K562 (cell line): ENCODE measurements at regions not wholly inside any gene's neighbourhood (a gene's known extent, or its start where the extent isn't known, plus 50 kb on each side); places are given as distances from the start of the nearest gene placed in this dataset.

Experiments
- CREB3 ChIP-seq: fragments of 450-650 bp; conservative IDR thresholded peaks from 2 replicates; pipeline ENCODE4 v1.6.1; 2016; ENCODE audit warnings: missing genetic modification characterization, low read depth, mild to moderate bottlenecking, missing compliant biosample characterization, moderate library complexity
- ELF1 ChIP-seq: fragments of 200-800 bp; sonication (Bioruptor generic); IDR thresholded peaks from 2 replicates; pipeline ENCODE4 v1.6.1; 2016; ENCODE audit warnings: missing genetic modification characterization, missing compliant biosample characterization
- GABPA ChIP-seq: fragments of 200-800 bp; sonication (Bioruptor generic); conservative IDR thresholded peaks from 2 replicates; pipeline ENCODE4 v1.6.1; 2016; ENCODE audit warnings: low read depth, missing genetic modification characterization, missing compliant biosample characterization
- NFIC ChIP-seq: fragments of 450-650 bp; IDR thresholded peaks from 2 replicates; pipeline ENCODE4 v1.6.1; 2017; ENCODE audit warnings: mild to moderate bottlenecking, inconsistent platforms
- NFRKB ChIP-seq: fragments of 450-650 bp; IDR thresholded peaks from 2 replicates; pipeline ENCODE4 v1.6.1; 2016; ENCODE audit warnings: low read depth
- SLC30A9 ChIP-seq: fragments of 250-450 bp; sonication (Bioruptor Pico); IDR thresholded peaks from 2 replicates; pipeline ENCODE4 v1.8.0; 2022; ENCODE audit warnings: mild to moderate bottlenecking, moderate library complexity
- ZNF175 ChIP-seq: fragments of 200-800 bp; sonication (Bioruptor generic); IDR thresholded peaks from 2 replicates; pipeline ENCODE4 v1.6.1; 2016; ENCODE audit warnings: low read depth, mild to moderate bottlenecking, missing genetic modification characterization, missing compliant biosample characterization
- ZNF318 ChIP-seq, 2 experiments: fragments of 450-650 bp; IDR thresholded peaks; 2 replicates each; pipeline ENCODE4 v1.6.1; 2016; ENCODE audit warnings: mild to moderate bottlenecking in 2 of 2, borderline replicate concordance in 1 of 2, low read depth in 1 of 2, moderate library complexity in 1 of 2
- TF ChIP-seq, protein P1 (sequence below): fragments of 250-450 bp; sonication (Bioruptor Pico); IDR thresholded peaks from 2 replicates; pipeline ENCODE4 v1.4.0; 2020; ENCODE audit warnings: mild to moderate bottlenecking, moderate library complexity, borderline replicate concordance
- TF ChIP-seq, protein P2 (sequence below), 2 experiments: fragments of 450-650 bp in 1 of 2; IDR thresholded peaks; 2 replicates each; pipeline ENCODE4 v1.6.1; 2011 to 2017; ENCODE audit warnings: low read depth in 2 of 2, antibody characterized with exemption in 1 of 2, borderline replicate concordance in 1 of 2, low read length in 1 of 2, mild to moderate bottlenecking in 1 of 2, mixed read lengths in 1 of 2; ENCODE audit not compliant: control insufficient read depth in 1 of 2

DNA sequence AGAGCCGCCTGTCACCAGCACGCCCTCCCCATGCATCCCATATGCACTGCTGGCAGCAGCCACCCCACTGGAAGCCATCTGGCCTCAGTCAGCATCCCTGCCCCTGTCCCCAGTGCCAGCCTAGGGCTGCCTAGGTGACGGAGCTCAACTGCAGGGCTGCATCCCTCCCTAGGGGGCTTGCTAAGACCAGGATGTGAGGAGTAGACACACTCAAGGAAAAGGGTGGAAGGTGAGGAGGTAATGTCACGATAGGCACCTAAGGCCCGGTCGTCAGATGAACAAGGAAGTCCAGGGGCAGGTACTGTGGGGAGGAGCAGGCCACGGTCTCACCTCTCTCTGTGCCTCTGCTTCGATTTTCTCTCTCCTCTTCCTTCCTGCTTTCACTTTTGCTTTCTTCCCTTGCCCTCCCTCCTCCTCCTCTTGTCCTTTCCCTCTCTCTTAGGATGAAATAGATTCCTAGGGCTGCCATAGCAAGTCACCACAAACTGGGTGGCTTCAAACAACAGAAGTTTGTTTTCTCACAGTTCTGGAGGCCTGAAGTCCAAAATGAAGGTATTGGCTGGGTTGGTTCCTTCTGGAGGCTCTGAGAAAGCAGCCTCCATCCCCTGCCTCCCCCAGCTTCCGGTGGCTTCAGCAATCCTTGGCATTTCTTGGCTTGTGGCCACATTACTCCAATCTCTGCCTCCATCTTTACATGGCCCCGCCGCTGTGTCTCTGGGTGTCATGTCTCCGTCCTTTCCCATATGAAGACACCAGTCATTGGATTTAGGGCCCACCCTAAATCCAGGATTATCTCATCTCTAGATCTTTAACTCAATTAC lies 298.3 kb downstream of the SHQ1 start (continued):
- TF ChIP-seq, protein P1, sequence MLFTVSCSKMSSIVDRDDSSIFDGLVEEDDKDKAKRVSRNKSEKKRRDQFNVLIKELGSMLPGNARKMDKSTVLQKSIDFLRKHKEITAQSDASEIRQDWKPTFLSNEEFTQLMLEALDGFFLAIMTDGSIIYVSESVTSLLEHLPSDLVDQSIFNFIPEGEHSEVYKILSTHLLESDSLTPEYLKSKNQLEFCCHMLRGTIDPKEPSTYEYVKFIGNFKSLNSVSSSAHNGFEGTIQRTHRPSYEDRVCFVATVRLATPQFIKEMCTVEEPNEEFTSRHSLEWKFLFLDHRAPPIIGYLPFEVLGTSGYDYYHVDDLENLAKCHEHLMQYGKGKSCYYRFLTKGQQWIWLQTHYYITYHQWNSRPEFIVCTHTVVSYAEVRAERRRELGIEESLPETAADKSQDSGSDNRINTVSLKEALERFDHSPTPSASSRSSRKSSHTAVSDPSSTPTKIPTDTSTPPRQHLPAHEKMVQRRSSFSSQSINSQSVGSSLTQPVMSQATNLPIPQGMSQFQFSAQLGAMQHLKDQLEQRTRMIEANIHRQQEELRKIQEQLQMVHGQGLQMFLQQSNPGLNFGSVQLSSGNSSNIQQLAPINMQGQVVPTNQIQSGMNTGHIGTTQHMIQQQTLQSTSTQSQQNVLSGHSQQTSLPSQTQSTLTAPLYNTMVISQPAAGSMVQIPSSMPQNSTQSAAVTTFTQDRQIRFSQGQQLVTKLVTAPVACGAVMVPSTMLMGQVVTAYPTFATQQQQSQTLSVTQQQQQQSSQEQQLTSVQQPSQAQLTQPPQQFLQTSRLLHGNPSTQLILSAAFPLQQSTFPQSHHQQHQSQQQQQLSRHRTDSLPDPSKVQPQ (CRISPR knock-in tag), result no peak
- TF ChIP-seq GABPA (tag), result peak; percentile 64
- TF ChIP-seq NFRKB, result peak; percentile 52; the same call in 1 of the 2 replicates
- peak; percentile 45; the same call in 1 of the 2 replicates for TF ChIP-seq ELF1 (tag)
- TF ChIP-seq SLC30A9 (CRISPR knock-in tag), result no peak
- TF ChIP-seq NFIC, result peak; percentile 86
- TF ChIP-seq CREB3 (tag), result no peak
- peak; percentile 51; the same call in 1 of the 2 replicates for TF ChIP-seq ZNF175 (CRISPR knock-in tag)
- TF ChIP-seq, protein P2, sequence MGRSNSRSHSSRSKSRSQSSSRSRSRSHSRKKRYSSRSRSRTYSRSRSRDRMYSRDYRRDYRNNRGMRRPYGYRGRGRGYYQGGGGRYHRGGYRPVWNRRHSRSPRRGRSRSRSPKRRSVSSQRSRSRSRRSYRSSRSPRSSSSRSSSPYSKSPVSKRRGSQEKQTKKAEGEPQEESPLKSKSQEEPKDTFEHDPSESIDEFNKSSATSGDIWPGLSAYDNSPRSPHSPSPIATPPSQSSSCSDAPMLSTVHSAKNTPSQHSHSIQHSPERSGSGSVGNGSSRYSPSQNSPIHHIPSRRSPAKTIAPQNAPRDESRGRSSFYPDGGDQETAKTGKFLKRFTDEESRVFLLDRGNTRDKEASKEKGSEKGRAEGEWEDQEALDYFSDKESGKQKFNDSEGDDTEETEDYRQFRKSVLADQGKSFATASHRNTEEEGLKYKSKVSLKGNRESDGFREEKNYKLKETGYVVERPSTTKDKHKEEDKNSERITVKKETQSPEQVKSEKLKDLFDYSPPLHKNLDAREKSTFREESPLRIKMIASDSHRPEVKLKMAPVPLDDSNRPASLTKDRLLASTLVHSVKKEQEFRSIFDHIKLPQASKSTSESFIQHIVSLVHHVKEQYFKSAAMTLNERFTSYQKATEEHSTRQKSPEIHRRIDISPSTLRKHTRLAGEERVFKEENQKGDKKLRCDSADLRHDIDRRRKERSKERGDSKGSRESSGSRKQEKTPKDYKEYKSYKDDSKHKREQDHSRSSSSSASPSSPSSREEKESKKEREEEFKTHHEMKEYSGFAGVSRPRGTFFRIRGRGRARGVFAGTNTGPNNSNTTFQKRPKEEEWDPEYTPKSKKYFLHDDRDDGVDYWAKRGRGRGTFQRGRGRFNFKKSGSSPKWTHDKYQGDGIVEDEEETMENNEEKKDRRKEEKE (IDR thresholded peaks at IDR 0.05; ENCODE audit: borderline replicate concordance in 1 of 2, control insufficient read depth in 1 of 2, low read depth in 2 of 2, low read length in 1 of 2), result no peak
- TF ChIP-seq ZNF318 (IDR thresholded peaks at IDR 0.05; ENCODE audit: borderline replicate concordance in 1 of 2, low read depth in 1 of 2), result no peak
